SK-N-SH (cell line): ENCODE measurements at regions not wholly inside any gene's neighbourhood (a gene's known extent, or its start where the extent isn't known, plus 50 kb on each side); places are given as distances from the start of the nearest gene placed in this dataset.

ENCODE experiments used
- CTCF ChIA-PET: fragments of 300-600, 350-600 bp; formaldehyde crosslinking; extraction: SDS; loops from one replicate; lab custom pipeline; 2021; lab: Yijun Ruan, JAX
- POLR2A ChIA-PET: fragments of 350-600 bp; sonication (Branson Sonifier 250); formaldehyde crosslinking; extraction: SDS; loops from one replicate; lab custom pipeline; 2020; ENCODE audit warnings: antibody characterized with exemption, inconsistent platforms; lab: Yijun Ruan, JAX
- DNase-seq: peaks from one replicate; pipeline ENCODE4 v3.0.0; 2012
- H2AFZ ChIP-seq: fragments of 200-600 bp; sonication (generic); 2 replicates; pipeline ENCODE4 v1.8.1; 2016; ENCODE audit warnings: antibody characterized with exemption, mild to moderate bottlenecking, low read depth
- H3F3A ChIP-seq: fragments of 200-600 bp; sonication (generic); replicated peaks from 2 replicates; pipeline ENCODE3; 2016; ENCODE audit warnings: antibody characterized with exemption, mild to moderate bottlenecking; ENCODE audit not compliant: insufficient read depth
- H3K27ac ChIP-seq, 2 experiments: fragments of 200-500 bp in 1 of 2; fragments of 200-600 bp in 1 of 2; sonication (Bioruptor generic) in 1 of 2; sonication (generic), shearing (Covaris generic) in 1 of 2; 2 replicates each; pipeline versions ENCODE4 v1.5.1 to v1.6.1; 2014 to 2016; ENCODE audit warnings: low read depth in 2 of 2, inconsistent platforms in 1 of 2, low read length in 1 of 2, mild to moderate bottlenecking in 1 of 2, mixed read lengths in 1 of 2
- H3K27me3 ChIP-seq: fragments of 200-600 bp; sonication (generic), shearing (Covaris generic); 2 replicates; pipeline ENCODE4 v1.6.1; 2016; ENCODE audit warnings: mixed run types; ENCODE audit not compliant: insufficient read depth
- H3K36me3 ChIP-seq, 2 experiments: fragments of 200-500 bp in 1 of 2; fragments of 200-600 bp in 1 of 2; sonication (Bioruptor generic) in 1 of 2; sonication (generic) in 1 of 2; replicated peaks in 1 of 2; 2 replicates each; pipeline versions ENCODE3 to v1.5.1; 2014 to 2016; ENCODE audit warnings: low read length in 1 of 2, mild to moderate bottlenecking in 1 of 2; ENCODE audit not compliant: insufficient read depth in 2 of 2, control insufficient read depth in 1 of 2
- H3K4me1 ChIP-seq, 2 experiments: fragments of 200-500 bp in 1 of 2; fragments of 200-600 bp in 1 of 2; sonication (Bioruptor generic) in 1 of 2; sonication (generic), shearing (Covaris generic) in 1 of 2; 2 replicates each; pipeline versions ENCODE4 v1.5.1 to v1.6.1; 2014 to 2016; ENCODE audit warnings: low read depth in 1 of 2, low read length in 1 of 2, mixed run types in 1 of 2; ENCODE audit not compliant: insufficient read depth in 2 of 2, control insufficient read depth in 1 of 2
- H3K4me2 ChIP-seq: fragments of 200-600 bp; sonication (generic), shearing (Covaris generic); 2 replicates; pipeline ENCODE4 v1.6.1; 2017; ENCODE audit warnings: mixed run types
- H3K4me3 ChIP-seq, 2 experiments: fragments of 200-500 bp in 1 of 2; fragments of 200-600 bp in 1 of 2; sonication (Bioruptor generic) in 1 of 2; sonication (generic), shearing (Covaris generic) in 1 of 2; 2 replicates each; pipeline versions ENCODE4 v1.5.1 to v1.8.1; 2014 to 2016; ENCODE audit warnings: low read depth in 2 of 2, inconsistent platforms in 1 of 2, low read length in 1 of 2, mild to moderate bottlenecking in 1 of 2, mixed read lengths in 1 of 2, moderate library complexity in 1 of 2
- H3K79me2 ChIP-seq: fragments of 200-600 bp; sonication (generic); 2 replicates; pipeline ENCODE4 v1.8.1; 2017; ENCODE audit warnings: mild to moderate bottlenecking; ENCODE audit not compliant: insufficient read depth
- H3K9ac ChIP-seq: fragments of 200-600 bp; sonication (generic); 2 replicates; pipeline ENCODE4 v1.6.1; 2017; ENCODE audit warnings: mixed run types
- H3K9me2 ChIP-seq: fragments of 200-600 bp; sonication (generic); 2 replicates; pipeline ENCODE4 v1.6.1; 2017; ENCODE audit warnings: mixed run types
- H3K9me3 ChIP-seq: fragments of 200-600 bp; sonication (generic); 2 replicates; pipeline ENCODE4 v1.6.1; 2017; ENCODE audit warnings: mixed run types, mild to moderate bottlenecking, moderate library complexity
- H4K20me1 ChIP-seq: fragments of 200-600 bp; sonication (generic); 2 replicates; pipeline ENCODE4 v1.6.1; 2017; ENCODE audit warnings: mild to moderate bottlenecking, mixed run types; ENCODE audit not compliant: insufficient read depth
- FOSL2 ChIP-seq: IDR thresholded peaks from 2 replicates; pipeline ENCODE4 v1.4.0; 2012; ENCODE audit warnings: low read depth, mild to moderate bottlenecking, moderate library complexity, borderline replicate concordance
- FOXJ3 ChIP-seq: sonication (generic); formaldehyde crosslinking; IDR thresholded peaks from 2 replicates; pipeline ENCODE4 v1.5.1; 2020; ENCODE audit warnings: mild to moderate bottlenecking, missing genetic modification reagents
- GATA2 ChIP-seq: sonication (generic); formaldehyde crosslinking; IDR thresholded peaks from 2 replicates; pipeline ENCODE4 v1.5.0; 2020; ENCODE audit warnings: mild to moderate bottlenecking, missing genetic modification reagents
- MEF2A ChIP-seq: IDR thresholded peaks from 2 replicates; pipeline ENCODE4 v1.4.0; 2012; ENCODE audit warnings: low read depth, borderline replicate concordance
- NFIC ChIP-seq: IDR thresholded peaks from 2 replicates; pipeline ENCODE4 v1.4.0; 2012; ENCODE audit warnings: borderline replicate concordance
- RCOR1 ChIP-seq: fragments of 150-350 bp; IDR thresholded peaks from 2 replicates; pipeline ENCODE4 v1.6.1; 2017; ENCODE audit warnings: antibody characterized with exemption, low read length
- RFX5 ChIP-seq: IDR thresholded peaks from 2 replicates; pipeline ENCODE4 v1.6.1; 2012; ENCODE audit warnings: mild to moderate bottlenecking, improper control_type of control experiment, low read length
- SIN3A ChIP-seq: IDR thresholded peaks from 2 replicates; pipeline ENCODE4 v1.6.1; 2012; ENCODE audit warnings: low read depth, mild to moderate bottlenecking, low read length, moderate library complexity, borderline replicate concordance
- TCF12 ChIP-seq: IDR thresholded peaks from 2 replicates; pipeline ENCODE4 v1.4.0; 2012
- YY1 ChIP-seq: IDR thresholded peaks from 2 replicates; pipeline ENCODE4 v1.4.0; 2012; ENCODE audit warnings: low read depth, mild to moderate bottlenecking
- WGBS: methylation state at CpG from one replicate; pipeline ENCODE4 v1.1.6; 2017; ENCODE audit warnings: low lambda C conversion rate; 5-methylcytosine and 5-hydroxymethylcytosine counted together
- TF ChIP-seq, protein P1 (sequence below): IDR thresholded peaks from 2 replicates; pipeline ENCODE4 v1.6.1; 2012; ENCODE audit warnings: mild to moderate bottlenecking, low read depth, low read length, moderate library complexity
- TF ChIP-seq, protein P2 (sequence below): fragments of 200-600 bp; sonication (generic); IDR thresholded peaks from 2 replicates; pipeline ENCODE4 v1.6.1; 2017; ENCODE audit warnings: antibody characterized with exemption, mild to moderate bottlenecking, moderate library complexity
- TF ChIP-seq, protein P3 (sequence below): fragments of 150-350 bp; IDR thresholded peaks from 2 replicates; pipeline ENCODE4 v1.6.1; 2017; ENCODE audit warnings: antibody characterized with exemption, low read length, low read depth, borderline replicate concordance
- TF ChIP-seq, protein P4 (sequence below): fragments of 150-350 bp; IDR thresholded peaks from 2 replicates; pipeline ENCODE4 v1.6.1; 2016; ENCODE audit warnings: mild to moderate bottlenecking, low read depth, low read length
- TF ChIP-seq, protein P5 (sequence below): IDR thresholded peaks from 2 replicates; pipeline ENCODE4 v1.4.0; 2012; ENCODE audit warnings: low read depth, borderline replicate concordance

- TF ChIP-seq, protein P1, sequence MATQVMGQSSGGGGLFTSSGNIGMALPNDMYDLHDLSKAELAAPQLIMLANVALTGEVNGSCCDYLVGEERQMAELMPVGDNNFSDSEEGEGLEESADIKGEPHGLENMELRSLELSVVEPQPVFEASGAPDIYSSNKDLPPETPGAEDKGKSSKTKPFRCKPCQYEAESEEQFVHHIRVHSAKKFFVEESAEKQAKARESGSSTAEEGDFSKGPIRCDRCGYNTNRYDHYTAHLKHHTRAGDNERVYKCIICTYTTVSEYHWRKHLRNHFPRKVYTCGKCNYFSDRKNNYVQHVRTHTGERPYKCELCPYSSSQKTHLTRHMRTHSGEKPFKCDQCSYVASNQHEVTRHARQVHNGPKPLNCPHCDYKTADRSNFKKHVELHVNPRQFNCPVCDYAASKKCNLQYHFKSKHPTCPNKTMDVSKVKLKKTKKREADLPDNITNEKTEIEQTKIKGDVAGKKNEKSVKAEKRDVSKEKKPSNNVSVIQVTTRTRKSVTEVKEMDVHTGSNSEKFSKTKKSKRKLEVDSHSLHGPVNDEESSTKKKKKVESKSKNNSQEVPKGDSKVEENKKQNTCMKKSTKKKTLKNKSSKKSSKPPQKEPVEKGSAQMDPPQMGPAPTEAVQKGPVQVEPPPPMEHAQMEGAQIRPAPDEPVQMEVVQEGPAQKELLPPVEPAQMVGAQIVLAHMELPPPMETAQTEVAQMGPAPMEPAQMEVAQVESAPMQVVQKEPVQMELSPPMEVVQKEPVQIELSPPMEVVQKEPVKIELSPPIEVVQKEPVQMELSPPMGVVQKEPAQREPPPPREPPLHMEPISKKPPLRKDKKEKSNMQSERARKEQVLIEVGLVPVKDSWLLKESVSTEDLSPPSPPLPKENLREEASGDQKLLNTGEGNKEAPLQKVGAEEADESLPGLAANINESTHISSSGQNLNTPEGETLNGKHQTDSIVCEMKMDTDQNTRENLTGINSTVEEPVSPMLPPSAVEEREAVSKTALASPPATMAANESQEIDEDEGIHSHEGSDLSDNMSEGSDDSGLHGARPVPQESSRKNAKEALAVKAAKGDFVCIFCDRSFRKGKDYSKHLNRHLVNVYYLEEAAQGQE, result no peak
- TF ChIP-seq TCF12, result no peak
- TF ChIP-seq, all 33 proteins: peak for 0
These were observed 1867.9 kb upstream of the LRRTM1 start (continued) for GRCh38 chr2:82172483-82172882.

- H3K9me3 ChIP-seq, result no peaks in the 10 kb centered on the region
- H3K9me2 ChIP-seq, result no peaks in the 10 kb centered on the region
- no peaks in the 10 kb centered on the region for H3K4me1 ChIP-seq
- H3K4me3 ChIP-seq, result no peak overlapping the region
- ChIA-PET CTCF (interaction anchor here (0.6 kb wide), 1 partner anchor 867 kb away, joined by 3 read pairs; no protein-coding TSS in a partner anchor), POLR2A (no interaction called here)
- DNase-seq, result no peak
- no peaks in the 10 kb centered on the region for H3F3A ChIP-seq
- 3% methylated on average over 4 of the region's 4 CpGs for WGBS
- no peaks in the 10 kb centered on the region for H4K20me1 ChIP-seq
- H3K27me3 ChIP-seq, result no peaks in the 10 kb centered on the region
- H2AFZ ChIP-seq, result no peak overlapping the region
- H3K79me2 ChIP-seq, result no peaks in the 10 kb centered on the region
- H3K4me2 ChIP-seq, result no peak overlapping the region
- TF ChIP-seq NFIC, result no peak
- TF ChIP-seq RFX5, result no peak
- TF ChIP-seq, protein P2, sequence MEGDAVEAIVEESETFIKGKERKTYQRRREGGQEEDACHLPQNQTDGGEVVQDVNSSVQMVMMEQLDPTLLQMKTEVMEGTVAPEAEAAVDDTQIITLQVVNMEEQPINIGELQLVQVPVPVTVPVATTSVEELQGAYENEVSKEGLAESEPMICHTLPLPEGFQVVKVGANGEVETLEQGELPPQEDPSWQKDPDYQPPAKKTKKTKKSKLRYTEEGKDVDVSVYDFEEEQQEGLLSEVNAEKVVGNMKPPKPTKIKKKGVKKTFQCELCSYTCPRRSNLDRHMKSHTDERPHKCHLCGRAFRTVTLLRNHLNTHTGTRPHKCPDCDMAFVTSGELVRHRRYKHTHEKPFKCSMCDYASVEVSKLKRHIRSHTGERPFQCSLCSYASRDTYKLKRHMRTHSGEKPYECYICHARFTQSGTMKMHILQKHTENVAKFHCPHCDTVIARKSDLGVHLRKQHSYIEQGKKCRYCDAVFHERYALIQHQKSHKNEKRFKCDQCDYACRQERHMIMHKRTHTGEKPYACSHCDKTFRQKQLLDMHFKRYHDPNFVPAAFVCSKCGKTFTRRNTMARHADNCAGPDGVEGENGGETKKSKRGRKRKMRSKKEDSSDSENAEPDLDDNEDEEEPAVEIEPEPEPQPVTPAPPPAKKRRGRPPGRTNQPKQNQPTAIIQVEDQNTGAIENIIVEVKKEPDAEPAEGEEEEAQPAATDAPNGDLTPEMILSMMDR, result no peak
- no peak for TF ChIP-seq RCOR1
- TF ChIP-seq, protein P3, sequence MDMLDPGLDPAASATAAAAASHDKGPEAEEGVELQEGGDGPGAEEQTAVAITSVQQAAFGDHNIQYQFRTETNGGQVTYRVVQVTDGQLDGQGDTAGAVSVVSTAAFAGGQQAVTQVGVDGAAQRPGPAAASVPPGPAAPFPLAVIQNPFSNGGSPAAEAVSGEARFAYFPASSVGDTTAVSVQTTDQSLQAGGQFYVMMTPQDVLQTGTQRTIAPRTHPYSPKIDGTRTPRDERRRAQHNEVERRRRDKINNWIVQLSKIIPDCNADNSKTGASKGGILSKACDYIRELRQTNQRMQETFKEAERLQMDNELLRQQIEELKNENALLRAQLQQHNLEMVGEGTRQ, result no peak
- TF ChIP-seq YY1, result no peak
- no peak for TF ChIP-seq MEF2A
- no peak for TF ChIP-seq FOXJ3
- TF ChIP-seq GATA2 (CRISPR knock-in tag), result no peak
- TF ChIP-seq, protein P4, sequence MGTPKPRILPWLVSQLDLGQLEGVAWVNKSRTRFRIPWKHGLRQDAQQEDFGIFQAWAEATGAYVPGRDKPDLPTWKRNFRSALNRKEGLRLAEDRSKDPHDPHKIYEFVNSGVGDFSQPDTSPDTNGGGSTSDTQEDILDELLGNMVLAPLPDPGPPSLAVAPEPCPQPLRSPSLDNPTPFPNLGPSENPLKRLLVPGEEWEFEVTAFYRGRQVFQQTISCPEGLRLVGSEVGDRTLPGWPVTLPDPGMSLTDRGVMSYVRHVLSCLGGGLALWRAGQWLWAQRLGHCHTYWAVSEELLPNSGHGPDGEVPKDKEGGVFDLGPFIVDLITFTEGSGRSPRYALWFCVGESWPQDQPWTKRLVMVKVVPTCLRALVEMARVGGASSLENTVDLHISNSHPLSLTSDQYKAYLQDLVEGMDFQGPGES, result no peak
- TF ChIP-seq, protein P5, sequence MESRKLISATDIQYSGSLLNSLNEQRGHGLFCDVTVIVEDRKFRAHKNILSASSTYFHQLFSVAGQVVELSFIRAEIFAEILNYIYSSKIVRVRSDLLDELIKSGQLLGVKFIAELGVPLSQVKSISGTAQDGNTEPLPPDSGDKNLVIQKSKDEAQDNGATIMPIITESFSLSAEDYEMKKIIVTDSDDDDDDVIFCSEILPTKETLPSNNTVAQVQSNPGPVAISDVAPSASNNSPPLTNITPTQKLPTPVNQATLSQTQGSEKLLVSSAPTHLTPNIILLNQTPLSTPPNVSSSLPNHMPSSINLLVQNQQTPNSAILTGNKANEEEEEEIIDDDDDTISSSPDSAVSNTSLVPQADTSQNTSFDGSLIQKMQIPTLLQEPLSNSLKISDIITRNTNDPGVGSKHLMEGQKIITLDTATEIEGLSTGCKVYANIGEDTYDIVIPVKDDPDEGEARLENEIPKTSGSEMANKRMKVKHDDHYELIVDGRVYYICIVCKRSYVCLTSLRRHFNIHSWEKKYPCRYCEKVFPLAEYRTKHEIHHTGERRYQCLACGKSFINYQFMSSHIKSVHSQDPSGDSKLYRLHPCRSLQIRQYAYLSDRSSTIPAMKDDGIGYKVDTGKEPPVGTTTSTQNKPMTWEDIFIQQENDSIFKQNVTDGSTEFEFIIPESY, result no peak
- no peak for TF ChIP-seq FOSL2
- TF ChIP-seq SIN3A, result no peak
- TF ChIP-seq, all 33 proteins: peak for 0
- no peak overlapping the region for H3K27ac ChIP-seq
- no peaks in the 10 kb centered on the region for H3K36me3 ChIP-seq
- H3K9ac ChIP-seq, result no peak overlapping the region
These were observed 1864.8 kb upstream of the LRRTM1 start for GRCh38 chr2:82169379-82169778.
